Femur (tissue), 1 donor: ENCODE measurements at regions not wholly inside any gene's neighbourhood (a gene's known extent, or its start where the extent isn't known, plus 50 kb on each side); places are given as distances from the start of the nearest gene placed in this dataset.
"Not testable (repeated sequence)": the region's sequence is repeated elsewhere in the genome, so short reads cannot be mapped to it uniquely, and the experiment has no call there.

ENCODE experiments used
- DNase-seq: peaks from one replicate; pipeline ENCODE4 v3.0.0-alpha.2; 2017

GRCh38 chr10:11403646-11404045 is 207.8 kb downstream of the USP6NL start:
- not testable (repeated sequence) for DNase-seq

GRCh38 chr10:11403116-11403515 is 208.3 kb downstream of the USP6NL start:
- DNase-seq: no peak

- DNase-seq: no peak
These were observed 209.1 kb downstream of the USP6NL start for GRCh38 chr10:11402392-11402791.

GRCh38 chr10:11401264-11402235 is 209.9 kb downstream of the USP6NL start:
- no peak for DNase-seq

GRCh38 chr10:11397980-11398580 is 213.4 kb downstream of the USP6NL start:
- peak; percentile 90 for DNase-seq

GRCh38 chr10:11397077-11397965 is 214.1 kb downstream of the USP6NL start:
- DNase-seq: peak; percentile 55

GRCh38 chr10:11396311-11396955 is 215.0 kb downstream of the USP6NL start:
- DNase-seq: no peak

GRCh38 chr10:11395581-11396310 is 215.7 kb downstream of the USP6NL start:
- DNase-seq: no peak

GRCh38 chr10:11395161-11395560 is 216.3 kb downstream of the USP6NL start:
- DNase-seq: no peak

GRCh38 chr10:11393858-11394257 is 217.6 kb downstream of the USP6NL start:
- no peak for DNase-seq

GRCh38 chr10:11392776-11393175 is 218.7 kb downstream of the USP6NL start:
- DNase-seq: no peak

GRCh38 chr10:11388996-11389395 is 222.5 kb downstream of the USP6NL start:
- no peak for DNase-seq

- DNase-seq: no peak
These were observed 223.8 kb downstream of the USP6NL start for GRCh38 chr10:11387551-11388222.

GRCh38 chr10:11387044-11387443 is 224.4 kb downstream of the USP6NL start:
- DNase-seq: no peak
